ENCODE measurements at regions not wholly inside any gene's neighbourhood (a gene's known extent, or its start where the extent isn't known, plus 50 kb on each side); places are given as distances from the start of the nearest gene placed in this dataset.

- TF ChIP-seq CTCF (IDR thresholded peaks at IDR 0.05), result no peak
- no peak for TF ChIP-seq POLR2A (IDR thresholded peaks at IDR 0.05)
Observed at GRCh38 chr16:56121156-56121500, 70.2 kb upstream of the GNAO1 start.

Data from ovary (tissue), 3 donors.